ENCODE measurements at regions not wholly inside any gene's neighbourhood (a gene's known extent, or its start where the extent isn't known, plus 50 kb on each side); places are given as distances from the start of the nearest gene placed in this dataset.

DNA sequence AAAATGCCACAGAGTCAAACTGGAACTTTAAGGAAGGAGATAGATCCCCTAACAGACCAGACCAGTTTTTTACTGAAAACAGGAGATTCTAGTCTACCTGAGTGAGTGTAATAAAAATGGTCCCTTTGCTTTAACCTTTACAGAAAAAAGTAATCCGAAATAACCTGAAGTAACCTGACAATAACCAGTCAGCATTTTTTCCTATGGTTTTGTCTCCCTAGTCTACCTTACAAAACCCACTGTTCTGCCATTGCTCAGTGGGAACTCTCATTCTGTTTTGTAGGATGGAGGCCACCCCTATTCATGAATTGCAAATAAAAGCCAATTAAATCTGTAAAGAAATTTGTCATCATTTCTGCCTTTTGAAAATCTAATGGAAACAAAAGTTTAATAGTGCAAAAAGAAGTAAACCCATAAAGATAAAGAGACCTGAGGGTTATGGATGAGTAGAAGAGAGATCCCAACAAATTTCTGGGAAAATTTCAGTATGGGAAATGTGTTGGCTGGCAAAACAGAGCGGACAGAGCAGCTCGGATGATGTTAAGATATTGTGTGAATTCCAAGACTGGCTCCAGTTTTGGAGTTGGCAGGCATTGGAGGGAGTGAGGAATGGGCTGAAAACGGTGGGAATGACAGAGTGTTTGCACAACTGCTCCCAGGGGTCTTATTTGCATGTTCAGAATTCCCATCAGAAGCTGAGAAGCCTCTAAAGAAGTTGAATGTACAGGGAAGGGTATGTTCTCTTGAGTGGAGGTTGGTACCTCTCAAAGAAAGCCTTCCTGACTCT, 104.7 kb upstream of the RALGAPA2 start:
- H3K27ac Mint-ChIP-seq, result no peak overlapping the region
- no peak overlapping the region for H3K4me3 Mint-ChIP-seq
- H3K36me3 Mint-ChIP-seq, result no peaks in the 10 kb centered on the region
- no peaks in the 10 kb centered on the region for H3K9me3 Mint-ChIP-seq
- peaks cover 14% of the 10 kb centered on the region for H3K27me3 Mint-ChIP-seq
- DNase-seq (ENCODE audit: extremely low spot score, unreplicated experiment), result no peak
- H3K4me1 Mint-ChIP-seq (ENCODE audit: unreplicated experiment), result peaks cover 5% of the 10 kb centered on the region
- TF ChIP-seq, protein P1, sequence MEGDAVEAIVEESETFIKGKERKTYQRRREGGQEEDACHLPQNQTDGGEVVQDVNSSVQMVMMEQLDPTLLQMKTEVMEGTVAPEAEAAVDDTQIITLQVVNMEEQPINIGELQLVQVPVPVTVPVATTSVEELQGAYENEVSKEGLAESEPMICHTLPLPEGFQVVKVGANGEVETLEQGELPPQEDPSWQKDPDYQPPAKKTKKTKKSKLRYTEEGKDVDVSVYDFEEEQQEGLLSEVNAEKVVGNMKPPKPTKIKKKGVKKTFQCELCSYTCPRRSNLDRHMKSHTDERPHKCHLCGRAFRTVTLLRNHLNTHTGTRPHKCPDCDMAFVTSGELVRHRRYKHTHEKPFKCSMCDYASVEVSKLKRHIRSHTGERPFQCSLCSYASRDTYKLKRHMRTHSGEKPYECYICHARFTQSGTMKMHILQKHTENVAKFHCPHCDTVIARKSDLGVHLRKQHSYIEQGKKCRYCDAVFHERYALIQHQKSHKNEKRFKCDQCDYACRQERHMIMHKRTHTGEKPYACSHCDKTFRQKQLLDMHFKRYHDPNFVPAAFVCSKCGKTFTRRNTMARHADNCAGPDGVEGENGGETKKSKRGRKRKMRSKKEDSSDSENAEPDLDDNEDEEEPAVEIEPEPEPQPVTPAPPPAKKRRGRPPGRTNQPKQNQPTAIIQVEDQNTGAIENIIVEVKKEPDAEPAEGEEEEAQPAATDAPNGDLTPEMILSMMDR (conservative IDR thresholded peaks at IDR 0.05), result no peak

DNA sequence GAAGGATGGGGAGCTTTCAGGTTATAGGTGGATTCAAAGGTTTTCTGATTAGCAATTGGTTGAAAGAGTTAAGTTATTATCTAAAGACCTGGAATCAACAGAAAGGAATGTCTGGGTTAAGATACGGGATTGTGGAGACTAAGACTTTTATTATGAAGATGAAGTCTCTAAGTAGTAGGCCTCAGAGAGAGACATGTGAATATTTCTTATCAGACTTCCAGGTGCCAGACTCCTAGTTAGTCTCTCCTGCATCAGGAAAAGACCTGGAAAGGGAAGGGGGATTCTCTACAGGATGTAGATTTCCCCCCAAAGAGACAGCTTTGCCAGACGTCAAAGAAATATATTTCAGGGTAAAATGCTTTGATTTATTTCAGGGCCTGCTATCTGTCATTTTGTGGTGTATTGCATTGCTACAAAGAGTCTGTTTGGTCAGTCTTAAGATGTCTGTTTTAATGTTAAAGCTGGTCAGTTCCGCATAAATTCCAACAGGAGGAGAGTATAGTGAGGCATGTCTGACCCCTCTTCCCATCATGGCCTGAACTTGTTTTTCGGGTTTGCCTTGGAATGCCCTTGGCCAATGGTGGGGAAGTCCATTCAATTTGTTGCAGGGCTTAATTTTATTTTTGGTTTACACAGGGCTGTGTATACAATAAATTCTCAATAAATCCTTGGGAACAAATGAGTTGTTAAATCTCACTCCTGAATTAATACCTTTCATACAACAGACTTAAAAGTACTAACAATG, 103.4 kb upstream of the RALGAPA2 start:
- TF ChIP-seq, protein P1 (conservative IDR thresholded peaks at IDR 0.05), result no peak
- peaks cover 11% of the 10 kb centered on the region for H3K27me3 Mint-ChIP-seq
- H3K4me3 Mint-ChIP-seq, result no peak overlapping the region
- no peaks in the 10 kb centered on the region for H3K9me3 Mint-ChIP-seq
- no peaks in the 10 kb centered on the region for H3K36me3 Mint-ChIP-seq
- DNase-seq (ENCODE audit: extremely low spot score, unreplicated experiment), result no peak
- H3K4me1 Mint-ChIP-seq (ENCODE audit: unreplicated experiment), result peaks cover 5% of the 10 kb centered on the region
- peak overlapping the region; percentile 19 for H3K27ac Mint-ChIP-seq

DNA sequence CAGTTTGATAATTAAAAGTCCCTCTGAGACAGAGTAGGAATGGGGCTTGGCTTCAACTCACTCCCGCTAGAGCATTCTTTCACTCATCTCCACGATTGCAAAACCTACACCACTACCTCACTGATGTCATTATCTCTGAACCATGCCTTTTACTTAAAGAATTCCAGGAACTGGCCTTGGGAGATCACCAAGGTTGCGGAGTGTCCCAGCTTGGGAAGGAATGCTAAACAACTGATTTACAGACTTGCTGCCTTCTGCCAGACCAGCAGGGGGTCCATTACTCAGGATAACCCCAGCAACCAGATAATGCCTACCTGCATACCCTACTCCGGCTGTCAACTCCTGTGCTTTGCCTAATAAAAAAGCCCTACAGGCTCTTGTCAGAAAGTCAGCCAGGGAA, 102.2 kb upstream of the RALGAPA2 start:
- H3K4me3 Mint-ChIP-seq, result no peak overlapping the region
- H3K27me3 Mint-ChIP-seq, result peaks cover 8% of the 10 kb centered on the region
- H3K9me3 Mint-ChIP-seq, result no peaks in the 10 kb centered on the region
- no peak overlapping the region for H3K27ac Mint-ChIP-seq
- TF ChIP-seq, protein P1 (conservative IDR thresholded peaks at IDR 0.05), result no peak
- peaks cover 5% of the 10 kb centered on the region for H3K4me1 Mint-ChIP-seq (ENCODE audit: unreplicated experiment)
- no peak for DNase-seq (ENCODE audit: extremely low spot score, unreplicated experiment)
- no peaks in the 10 kb centered on the region for H3K36me3 Mint-ChIP-seq

DNA sequence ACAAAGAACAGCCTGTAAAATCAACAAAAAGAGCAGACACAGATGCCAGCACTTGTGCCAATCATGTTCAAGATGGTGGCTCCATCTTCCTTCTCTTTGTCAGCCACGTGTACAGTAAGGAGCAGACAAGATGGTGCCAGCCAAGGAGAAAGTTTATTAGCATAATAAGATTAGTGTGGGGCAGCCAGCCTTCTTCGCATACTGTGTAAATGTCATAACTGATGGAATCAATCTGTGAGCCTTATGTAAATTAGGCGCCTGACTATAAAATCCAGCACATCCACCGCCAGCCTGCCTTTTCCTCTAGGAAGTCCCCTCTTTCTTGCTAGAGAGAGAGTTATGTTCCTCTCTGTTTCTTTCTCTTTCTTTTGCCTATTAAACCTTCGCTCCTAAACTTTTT, 99.7 kb upstream of the RALGAPA2 start:
- TF ChIP-seq, protein P1 (conservative IDR thresholded peaks at IDR 0.05), result no peak
- DNase-seq (ENCODE audit: extremely low spot score, unreplicated experiment), result no peak
- H3K4me3 Mint-ChIP-seq, result no peak overlapping the region
- no peaks in the 10 kb centered on the region for H3K9me3 Mint-ChIP-seq
- no peak overlapping the region for H3K27ac Mint-ChIP-seq
- H3K4me1 Mint-ChIP-seq (ENCODE audit: unreplicated experiment), result peaks cover 5% of the 10 kb centered on the region
- peaks cover 16% of the 10 kb centered on the region for H3K27me3 Mint-ChIP-seq
- H3K36me3 Mint-ChIP-seq, result no peaks in the 10 kb centered on the region

DNA sequence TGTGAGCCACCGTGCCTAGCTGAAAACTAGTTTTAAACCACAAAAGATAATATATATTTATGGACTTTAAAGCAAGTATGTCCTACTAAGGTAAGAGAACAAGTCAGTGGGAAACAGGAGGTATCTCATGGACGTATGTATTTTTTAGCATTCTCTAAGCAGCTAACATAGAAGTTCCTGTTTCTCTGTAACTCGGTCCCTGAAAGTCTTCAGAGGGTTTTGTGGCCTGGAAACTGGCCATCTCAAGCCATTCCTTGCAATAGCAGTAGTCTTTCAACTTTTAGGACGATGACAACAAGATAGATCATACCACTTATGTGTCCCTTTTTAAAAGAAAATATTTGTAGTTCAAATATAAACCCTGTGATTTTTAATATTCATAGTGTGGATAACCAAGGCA, 95.6 kb upstream of the RALGAPA2 start:
- DNase-seq (ENCODE audit: extremely low spot score, unreplicated experiment), result no peak
- H3K9me3 Mint-ChIP-seq, result no peaks in the 10 kb centered on the region
- TF ChIP-seq, protein P1 (conservative IDR thresholded peaks at IDR 0.05), result no peak
- no peaks in the 10 kb centered on the region for H3K36me3 Mint-ChIP-seq
- H3K4me3 Mint-ChIP-seq, result no peak overlapping the region
- peaks cover 25% of the 10 kb centered on the region for H3K27me3 Mint-ChIP-seq
- H3K27ac Mint-ChIP-seq, result no peak overlapping the region
- H3K4me1 Mint-ChIP-seq (ENCODE audit: unreplicated experiment), result no peaks in the 10 kb centered on the region
